VCaP (cell line): ENCODE measurements at regions not wholly inside any gene's neighbourhood (a gene's known extent, or its start where the extent isn't known, plus 50 kb on each side); places are given as distances from the start of the nearest gene placed in this dataset.
"Not testable (repeated sequence)": the region's sequence is repeated elsewhere in the genome, so short reads cannot be mapped to it uniquely, and the experiment has no call there.

ENCODE experiments used
- H3K27ac ChIP-seq: fragments of 450-650 bp; 2 replicates; pipeline ENCODE4 v1.5.1; 2017
- CTCF ChIP-seq: fragments of 450-650 bp; conservative IDR thresholded peaks from 2 replicates; pipeline ENCODE4 v1.5.1; 2017; ENCODE audit warnings: mild to moderate bottlenecking, moderate library complexity

- no peak for TF ChIP-seq CTCF
- no peak overlapping the region for H3K27ac ChIP-seq
Observed at GRCh38 chr10:8278099-8278498, 223.6 kb downstream of the GATA3 start.

- no peak for TF ChIP-seq CTCF
- no peak overlapping the region for H3K27ac ChIP-seq
Observed at GRCh38 chr10:8279598-8279997, 225.1 kb downstream of the GATA3 start.

- no peak for TF ChIP-seq CTCF
- H3K27ac ChIP-seq, result no peak overlapping the region
Observed at GRCh38 chr10:8280946-8281345, 226.5 kb downstream of the GATA3 start.

- H3K27ac ChIP-seq, result no peak overlapping the region
Observed at GRCh38 chr10:8282340-8282739, 227.9 kb downstream of the GATA3 start.

GRCh38 chr10:8283166-8283905 is 228.8 kb downstream of the GATA3 start:
- TF ChIP-seq CTCF, result no peak
- no peak overlapping the region for H3K27ac ChIP-seq

More at GRCh38 chr10:8282340-8282739, 227.9 kb downstream of the GATA3 start:
- no peak for TF ChIP-seq CTCF

- no peak for TF ChIP-seq CTCF
- H3K27ac ChIP-seq, result no peak overlapping the region
Observed at GRCh38 chr10:8283986-8284385, 229.5 kb downstream of the GATA3 start.

GRCh38 chr10:8285970-8286369 is 231.5 kb downstream of the GATA3 start:
- H3K27ac ChIP-seq, result not testable (repeated sequence)

GRCh38 chr10:8288600-8288999 is 234.1 kb downstream of the GATA3 start:
- no peak for TF ChIP-seq CTCF
- no peak overlapping the region for H3K27ac ChIP-seq
